GM12865 (cell line): ENCODE measurements at regions not wholly inside any gene's neighbourhood (a gene's known extent, or its start where the extent isn't known, plus 50 kb on each side); places are given as distances from the start of the nearest gene placed in this dataset.

Source experiments
- DNase-seq: peaks from one replicate; pipeline ENCODE4 v3.0.0; 2010; ENCODE audit warnings: low read depth
- H3K4me3 ChIP-seq: 2 replicates; pipeline ENCODE4 v1.5.1; 2011; ENCODE audit warnings: mild to moderate bottlenecking, low read depth, low read length, control low read depth
- CTCF ChIP-seq: IDR thresholded peaks from 2 replicates; pipeline ENCODE4 v1.5.1; 2011; ENCODE audit warnings: low read length, control low read depth, low read depth, inconsistent platforms; ENCODE audit not compliant: insufficient read depth; ENCODE audit errors: missing control alignments

DNA sequence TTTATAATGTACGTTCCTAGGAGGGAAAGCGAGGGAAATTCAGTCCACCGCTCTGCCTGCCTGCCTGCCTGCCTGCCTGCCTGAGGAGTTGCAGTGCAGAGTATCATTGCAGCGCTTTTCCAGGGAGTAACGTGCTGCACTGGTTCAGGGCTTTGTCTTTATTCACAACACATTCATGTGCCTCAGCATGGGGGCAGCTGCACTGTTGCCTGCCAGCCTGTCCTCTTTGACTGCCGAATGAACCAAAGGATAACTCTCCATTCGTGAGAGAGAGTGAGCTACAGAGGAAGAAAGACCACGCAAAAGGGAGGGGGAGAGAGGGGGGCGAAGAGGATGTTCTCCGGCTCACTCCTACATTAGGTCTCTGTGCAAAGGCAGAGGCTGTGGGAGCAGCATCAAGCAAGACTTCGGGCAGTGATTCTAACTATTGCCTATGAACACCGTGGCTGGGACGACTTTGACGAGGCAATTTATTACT lies 791.2 kb downstream of the MAT2B start:
- no peak for DNase-seq
- H3K4me3 ChIP-seq: no peak overlapping the region
- TF ChIP-seq CTCF: no peak

GRCh38 chr5:164298165-164298564 lies 792.7 kb downstream of the MAT2B start:
- no peak overlapping the region for H3K4me3 ChIP-seq
- no peak for DNase-seq
- TF ChIP-seq CTCF: no peak

DNA sequence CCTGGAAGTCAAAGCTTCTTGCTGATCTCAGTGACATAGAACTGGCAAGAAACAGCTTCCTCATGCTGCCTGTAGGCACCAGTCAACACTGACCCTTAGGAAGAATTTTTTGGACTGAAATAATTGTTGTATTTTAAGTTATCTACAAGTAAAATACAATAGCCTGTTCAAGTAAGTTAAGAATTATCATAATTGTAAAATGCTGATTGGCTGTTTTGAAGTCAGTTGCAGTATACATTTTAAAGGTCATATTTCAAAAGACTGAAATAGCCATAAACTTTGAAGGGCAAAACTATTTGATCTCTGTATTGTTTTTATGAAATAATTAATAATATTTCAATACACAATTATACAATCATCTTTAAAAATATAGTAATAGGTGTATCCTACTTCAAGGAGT lies 794.9 kb downstream of the MAT2B start:
- no peak for TF ChIP-seq CTCF
- H3K4me3 ChIP-seq: no peak overlapping the region
- DNase-seq: no peak

DNA sequence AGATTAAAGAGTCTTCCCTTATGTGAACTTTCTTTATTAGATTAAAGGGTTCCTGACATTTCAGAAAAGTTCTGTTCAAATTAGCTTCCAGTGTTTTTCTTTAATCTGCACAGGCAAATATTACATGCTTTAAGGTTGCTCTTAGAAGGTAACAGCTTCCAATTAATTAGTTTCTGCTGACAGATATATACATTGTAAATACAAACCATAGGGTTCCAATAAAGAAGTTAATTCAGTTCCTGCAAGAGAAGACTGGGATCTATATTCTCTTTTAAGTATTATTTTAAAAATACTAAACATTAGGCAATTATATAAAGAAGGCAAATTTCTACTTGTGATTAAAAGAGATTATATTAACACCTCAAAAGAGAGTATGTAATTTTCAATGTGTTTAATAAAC lies 795.7 kb downstream of the MAT2B start:
- TF ChIP-seq CTCF: no peak
- no peak overlapping the region for H3K4me3 ChIP-seq
- DNase-seq: no peak

DNA sequence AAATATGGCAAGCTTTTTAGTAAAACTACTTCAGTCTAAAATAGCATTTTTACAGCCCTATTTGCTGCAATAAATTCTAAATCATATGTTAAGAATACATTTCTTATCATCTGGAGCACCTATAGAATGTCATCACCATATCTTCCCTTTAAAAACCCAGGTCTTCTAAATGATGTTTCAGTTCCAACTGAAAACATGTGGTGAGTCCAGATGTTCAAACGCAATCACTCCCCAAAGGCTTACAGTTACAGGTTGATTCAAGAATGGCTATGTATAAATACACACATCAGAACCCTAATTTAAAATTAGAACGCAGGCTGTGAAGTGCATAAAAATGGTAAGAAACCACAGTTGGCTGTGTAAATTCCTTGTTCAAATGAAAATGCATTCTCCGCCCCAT lies 796.3 kb downstream of the MAT2B start:
- no peak for TF ChIP-seq CTCF
- DNase-seq: no peak
- no peak overlapping the region for H3K4me3 ChIP-seq

DNA sequence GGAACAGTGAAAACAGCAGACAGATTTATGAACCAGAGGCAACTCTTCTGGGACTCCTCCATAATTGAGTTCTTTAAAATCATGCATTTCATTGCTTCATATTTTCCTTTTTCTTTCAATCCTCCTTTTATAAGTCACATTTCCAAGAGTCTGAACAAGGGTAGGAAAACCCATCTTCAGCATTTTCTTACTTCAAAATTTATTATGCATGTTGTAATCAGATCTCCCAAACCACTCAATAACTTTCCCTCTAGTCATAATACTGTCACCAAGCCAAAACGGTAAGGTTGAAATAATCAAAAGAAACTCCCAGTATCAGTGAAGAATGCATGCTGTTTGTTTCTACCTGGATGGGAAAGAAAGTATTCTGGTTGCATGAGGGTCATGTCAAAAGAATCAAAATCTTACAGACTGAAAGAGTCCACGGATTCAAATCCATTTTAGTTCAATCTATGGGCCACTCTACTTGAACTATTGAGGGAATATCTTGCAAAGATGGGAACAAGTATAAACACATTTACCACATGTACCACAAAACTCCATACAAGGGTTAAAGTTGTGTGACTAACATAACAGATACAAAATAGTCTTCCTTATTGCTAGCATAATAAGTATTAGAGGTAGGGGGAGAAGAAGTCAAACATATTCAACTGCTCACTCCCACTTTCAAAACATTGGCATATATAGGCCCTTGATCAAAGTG lies 797.3 kb downstream of the MAT2B start:
- no peak for DNase-seq
- no peak overlapping the region for H3K4me3 ChIP-seq
- TF ChIP-seq CTCF: no peak

- no peak for DNase-seq
- H3K4me3 ChIP-seq: no peak overlapping the region
- TF ChIP-seq CTCF: no peak
Observed at GRCh38 chr5:164303646-164304215, 798.3 kb downstream of the MAT2B start.
